ENCODE measurements at regions not wholly inside any gene's neighbourhood (a gene's known extent, or its start where the extent isn't known, plus 50 kb on each side); places are given as distances from the start of the nearest gene placed in this dataset.
"Not testable (repeated sequence)": the region's sequence is repeated elsewhere in the genome, so short reads cannot be mapped to it uniquely, and the experiment has no call there.

- Histone ChIP-seq H3K9me3 (ENCODE audit: control insufficient read depth in 1 of 2, insufficient read depth in 1 of 2, low read length in 2 of 2) (no peaks in the 10 kb centered on the region), H3K4me1 (ENCODE audit: insufficient read depth, low read length) (no peaks in the 10 kb centered on the region), H3K4me3 (ENCODE audit: low read length) (no peak overlapping the region), H3K27me3 (ENCODE audit: control insufficient read depth in 1 of 2, insufficient read depth in 2 of 2, low read length in 2 of 2) (peaks cover 0 to 10% of the 10 kb centered on the region in 2 experiments), H3K36me3 (ENCODE audit: insufficient read depth, low read length) (no peaks in the 10 kb centered on the region), H3K27ac (ENCODE audit: low read depth in 1 of 2, low read length in 2 of 2) (no peak overlapping the region)
- Mint-ChIP-seq H3K9me3 (no peaks in the 10 kb centered on the region), H3K4me3 (no peak overlapping the region), H3K27ac (no peak overlapping the region), H3K36me3 (ENCODE audit: low read depth) (no peaks in the 10 kb centered on the region), H3K4me1 (ENCODE audit: low read depth) (no peaks in the 10 kb centered on the region), H3K27me3 (peaks cover 30% of the 10 kb centered on the region)
- ATAC-seq (ENCODE audit: poor library complexity) (no peak), DNase-seq (no peak)
- intact Hi-C loops (cut with DNase I, micrococcal nuclease): no loop called here
- CTCF ChIA-PET: no interaction called here
- POLR2A ChIA-PET: interaction anchor here (0.6 kb wide), 1 partner anchor 411 kb away, joined by 3 read pairs; no protein-coding TSS in a partner anchor
- no peak for TF ChIP-seq CTCF (IDR thresholded peaks at IDR 0.05)
Observed at GRCh38 chr7:96921231-96921630, 84.1 kb upstream of the DLX6 start.

GRCh38 chr7:96921771-96922170, 83.6 kb upstream of the DLX6 start:
- intact Hi-C loops (cut with DNase I, micrococcal nuclease): no loop called here
- no peak for TF ChIP-seq CTCF (IDR thresholded peaks at IDR 0.05)

GRCh38 chr7:96923345-96923744, 82.0 kb upstream of the DLX6 start:
- H3K9me3 ChIP-seq (ENCODE audit: control insufficient read depth in 1 of 2, insufficient read depth in 1 of 2, low read length in 2 of 2); H3K4me3 ChIP-seq (ENCODE audit: low read length); H3K36me3 Mint-ChIP-seq (ENCODE audit: low read depth); H3K9me3 Mint-ChIP-seq; DNase-seq; H3K27ac ChIP-seq (ENCODE audit: low read depth in 1 of 2, low read length in 2 of 2); ATAC-seq (ENCODE audit: poor library complexity); H3K4me1 Mint-ChIP-seq (ENCODE audit: low read depth); H3K4me3 Mint-ChIP-seq; intact Hi-C loops (cut with DNase I, micrococcal nuclease); POLR2A ChIA-PET; H3K36me3 ChIP-seq (ENCODE audit: insufficient read depth, low read length); H3K27ac Mint-ChIP-seq; H3K4me1 ChIP-seq (ENCODE audit: insufficient read depth, low read length): not testable (repeated sequence)
- peaks cover 25% of the 10 kb centered on the region for H3K27me3 Mint-ChIP-seq
- CTCF ChIA-PET: interaction anchor here (1.5 kb wide), 1 partner anchor 13 kb away, joined by 3 read pairs; no protein-coding TSS in a partner anchor
- H3K27me3 ChIP-seq (ENCODE audit: control insufficient read depth in 1 of 2, insufficient read depth in 2 of 2, low read length in 2 of 2): peaks cover 0 to 10% of the 10 kb centered on the region in 2 experiments

More at GRCh38 chr7:96921771-96922170, 83.6 kb upstream of the DLX6 start:
- H3K27me3 ChIP-seq (ENCODE audit: control insufficient read depth in 1 of 2, insufficient read depth in 2 of 2, low read length in 2 of 2): peaks cover 0 to 10% of the 10 kb centered on the region in 2 experiments
- Mint-ChIP-seq H3K36me3 (ENCODE audit: low read depth) (no peaks in the 10 kb centered on the region), H3K4me3 (no peak overlapping the region), H3K27me3 (peaks cover 25% of the 10 kb centered on the region), H3K27ac (no peak overlapping the region), H3K9me3 (no peaks in the 10 kb centered on the region), H3K4me1 (ENCODE audit: low read depth) (no peaks in the 10 kb centered on the region)
- ChIA-PET POLR2A (interaction anchor here (0.6 kb wide), 1 partner anchor 411 kb away, joined by 3 read pairs; no protein-coding TSS in a partner anchor), CTCF (no interaction called here)
- H3K9me3 ChIP-seq (ENCODE audit: control insufficient read depth in 1 of 2, insufficient read depth in 1 of 2, low read length in 2 of 2): no peaks in the 10 kb centered on the region
- no peaks in the 10 kb centered on the region for H3K36me3 ChIP-seq (ENCODE audit: insufficient read depth, low read length)
- DNase-seq: no peak
- no peaks in the 10 kb centered on the region for H3K4me1 ChIP-seq (ENCODE audit: insufficient read depth, low read length)
- H3K27ac ChIP-seq (ENCODE audit: low read depth in 1 of 2, low read length in 2 of 2): no peak overlapping the region
- ATAC-seq (ENCODE audit: poor library complexity): no peak
- H3K4me3 ChIP-seq (ENCODE audit: low read length): no peak overlapping the region

- Histone ChIP-seq H3K4me3 (ENCODE audit: low read length) (no peak overlapping the region), H3K36me3 (ENCODE audit: insufficient read depth, low read length) (no peaks in the 10 kb centered on the region), H3K27me3 (ENCODE audit: control insufficient read depth in 1 of 2, insufficient read depth in 2 of 2, low read length in 2 of 2) (peaks cover 0 to 7% of the 10 kb centered on the region in 2 experiments), H3K27ac (ENCODE audit: low read depth in 1 of 2, low read length in 2 of 2) (no peak overlapping the region), H3K9me3 (ENCODE audit: control insufficient read depth in 1 of 2, insufficient read depth in 1 of 2, low read length in 2 of 2) (no peaks in the 10 kb centered on the region), H3K4me1 (ENCODE audit: insufficient read depth, low read length) (no peaks in the 10 kb centered on the region)
- ChIA-PET POLR2A (no interaction called here), CTCF (no interaction called here)
- DNase-seq: no peak
- ATAC-seq (ENCODE audit: poor library complexity): no peak
- intact Hi-C loops (cut with DNase I, micrococcal nuclease): no loop called here
- no peaks in the 10 kb centered on the region for H3K4me1 Mint-ChIP-seq (ENCODE audit: low read depth)
- H3K27ac Mint-ChIP-seq: no peak overlapping the region
- no peak for TF ChIP-seq CTCF (IDR thresholded peaks at IDR 0.05)
- peaks cover 14% of the 10 kb centered on the region for H3K27me3 Mint-ChIP-seq
- H3K4me3 Mint-ChIP-seq: no peak overlapping the region
- H3K36me3 Mint-ChIP-seq (ENCODE audit: low read depth): no peaks in the 10 kb centered on the region
- no peaks in the 10 kb centered on the region for H3K9me3 Mint-ChIP-seq
Observed at GRCh38 chr7:96927131-96927530, 78.2 kb upstream of the DLX6 start.
